HCT116 (cell line): ENCODE measurements at regions not wholly inside any gene's neighbourhood (a gene's known extent, or its start where the extent isn't known, plus 50 kb on each side); places are given as distances from the start of the nearest gene placed in this dataset.

Experiments
- ATAC-seq: fragments of 200-7000 bp; cut with Tn5 transposase; 2 replicates; pipeline ENCODE4 v1.9.1; 2020; ENCODE audit warnings: mild to moderate bottlenecking, moderate library complexity
- BruUV-seq: library from RNA; stranded (reverse); fragments of 400-500 nt; replicated peaks from 2 replicates; lab custom pipeline; 2021; lab: Mats Ljungman, UMichigan
- CTCF ChIA-PET: fragments of 300-600 bp; sonication (Branson Sonifier 250); formaldehyde crosslinking; loops from one replicate; lab custom pipeline; 2021; ENCODE audit warnings: antibody characterized with exemption; lab: Charles Lee
- POLR2A ChIA-PET: fragments of 300-600, 350-600 bp; sonication (Branson Sonifier 250); formaldehyde crosslinking; loops from one replicate; lab custom pipeline; 2021; ENCODE audit warnings: antibody characterized with exemption; lab: Charles Lee
- RAD21 ChIA-PET, 2 experiments: fragments of 300-600 bp; sonication (Branson Sonifier 250); formaldehyde crosslinking; loops; one replicate each; lab custom pipeline; 2023; ENCODE audit warnings: low total read pairs in 2 of 2; ENCODE audit not compliant: uncharacterized antibody in 2 of 2, unreplicated experiment in 2 of 2, low non-redundant PET in 1 of 2; lab: Charles Lee
- DNase-seq: peaks from one replicate; pipeline ENCODE4 v3.0.0-alpha.2; 2010; ENCODE audit warnings: low read depth, low spot score
- H2AFZ ChIP-seq: fragments of 200-600 bp; shearing (Covaris generic), sonication (generic); 2 replicates; pipeline ENCODE4 v1.6.1; 2017; ENCODE audit warnings: low read depth, mixed run types, mixed read lengths, antibody characterized with exemption, low read length; ENCODE audit not compliant: poor library complexity, severe bottlenecking
- H3K27ac ChIP-seq: 2 replicates; pipeline ENCODE4 v1.5.1; 2012; ENCODE audit warnings: low read depth, low read length
- H3K27me3 ChIP-seq: fragments of 200-600 bp; sonication (generic); 2 replicates; pipeline ENCODE4 v1.6.1; 2016; ENCODE audit warnings: mixed run types, low read length, mixed read lengths; ENCODE audit not compliant: insufficient read depth
- H3K36me3 ChIP-seq, 2 experiments: fragments of 200-500 bp in 1 of 2; fragments of 200-600 bp in 1 of 2; sonication (Bioruptor generic) in 1 of 2; sonication (generic) in 1 of 2; 2 replicates each; pipeline versions ENCODE4 v1.5.1 to v1.6.1; 2014 to 2016; ENCODE audit warnings: low read length in 2 of 2, inconsistent platforms in 1 of 2, mixed read lengths in 1 of 2, mixed run types in 1 of 2; ENCODE audit not compliant: insufficient read depth in 2 of 2, control insufficient read depth in 1 of 2
- H3K4me1 ChIP-seq, 2 experiments: fragments of 200-600 bp in 1 of 2; sonication (generic) in 1 of 2; 2 replicates each; pipeline versions ENCODE4 v1.5.1 to v1.6.1; 2012 to 2017; ENCODE audit warnings: low read length in 2 of 2, inconsistent platforms in 1 of 2, mild to moderate bottlenecking in 1 of 2, mixed read lengths in 1 of 2, mixed run types in 1 of 2, moderate library complexity in 1 of 2; ENCODE audit not compliant: insufficient read depth in 2 of 2, control insufficient read depth in 1 of 2
- H3K4me2 ChIP-seq: fragments of 200-600 bp; sonication (generic); 2 replicates; pipeline ENCODE4 v1.6.1; 2017; ENCODE audit warnings: mixed run types, low read length, mixed read lengths
- H3K4me3 ChIP-seq, 2 experiments: fragments of 200-600 bp in 1 of 2; sonication (generic) in 1 of 2; replicated peaks in 1 of 2; 2 replicates each; pipeline ENCODE4 v1.5.1; 2011 to 2016; ENCODE audit warnings: low read length in 2 of 2, control low read depth in 1 of 2, low read depth in 1 of 2, mild to moderate bottlenecking in 1 of 2, mixed read lengths in 1 of 2, mixed run types in 1 of 2
- H3K79me2 ChIP-seq: fragments of 200-600 bp; sonication (generic); 2 replicates; pipeline ENCODE4 v1.6.1; 2017; ENCODE audit warnings: mild to moderate bottlenecking, mixed run types, low read length, moderate library complexity, mixed read lengths; ENCODE audit not compliant: insufficient read depth
- H3K9ac ChIP-seq: fragments of 200-600 bp; sonication (generic); 2 replicates; pipeline ENCODE4 v1.6.1; 2016; ENCODE audit warnings: low read length, mixed read lengths
- H3K9me2 ChIP-seq: fragments of 200-600 bp; sonication (generic), shearing (Covaris generic); 2 replicates; pipeline ENCODE4 v1.6.1; 2017; ENCODE audit warnings: mixed run types, mild to moderate bottlenecking, moderate library complexity; ENCODE audit not compliant: insufficient read depth
- H3K9me3 ChIP-seq, 2 experiments: fragments of 200-500 bp in 1 of 2; fragments of 200-600 bp in 1 of 2; sonication (Bioruptor generic) in 1 of 2; sonication (generic) in 1 of 2; 2 replicates each; pipeline ENCODE4 v1.6.1; 2014 to 2017; ENCODE audit warnings: low read length in 2 of 2, mixed read lengths in 2 of 2, inconsistent platforms in 1 of 2, low read depth in 1 of 2, mild to moderate bottlenecking in 1 of 2, mixed run types in 1 of 2, moderate library complexity in 1 of 2; ENCODE audit not compliant: control insufficient read depth in 1 of 2, insufficient read depth in 1 of 2
- H4K20me1 ChIP-seq: fragments of 200-600 bp; sonication (generic), shearing (Covaris generic); 2 replicates; pipeline ENCODE4 v1.6.1; 2017; ENCODE audit warnings: mixed run types, mild to moderate bottlenecking, moderate library complexity; ENCODE audit not compliant: insufficient read depth
- CBX3 ChIP-seq: IDR thresholded peaks from 2 replicates; pipeline ENCODE4 v1.6.1; 2012; ENCODE audit warnings: low read depth
- CEBPB ChIP-seq: IDR thresholded peaks from 2 replicates; pipeline ENCODE4 v1.6.1; 2012; ENCODE audit warnings: low read depth
- EGR1 ChIP-seq: IDR thresholded peaks from 2 replicates; pipeline ENCODE4 v1.6.1; 2012; ENCODE audit warnings: low read depth
- EZH2 ChIP-seq: fragments of 200-600 bp; sonication (generic); IDR thresholded peaks from 2 replicates; pipeline ENCODE4 v1.6.1; 2017; ENCODE audit warnings: antibody characterized with exemption, mixed run types
- FOSL1 ChIP-seq: IDR thresholded peaks from 2 replicates; pipeline ENCODE4 v1.6.1; 2012; ENCODE audit warnings: low read depth
- RAD21 ChIP-seq: IDR thresholded peaks from 2 replicates; pipeline ENCODE4 v1.6.1; 2012; ENCODE audit warnings: low read depth, mild to moderate bottlenecking
- SP1 ChIP-seq: IDR thresholded peaks from 2 replicates; pipeline ENCODE4 v1.6.1; 2012; ENCODE audit warnings: low read depth
- TCF7L2 ChIP-seq: IDR thresholded peaks from 2 replicates; pipeline ENCODE4 v1.7.0; 2011; ENCODE audit warnings: borderline replicate concordance, inconsistent platforms; ENCODE audit not compliant: insufficient read depth, insufficient read length; ENCODE audit errors: extremely low read depth
- ZBTB33 ChIP-seq: IDR thresholded peaks from 2 replicates; pipeline ENCODE4 v1.6.1; 2011; ENCODE audit warnings: mild to moderate bottlenecking, low read length, moderate library complexity; ENCODE audit not compliant: insufficient replicate concordance; ENCODE audit errors: extremely low read depth
- ZNF274 ChIP-seq: fragments of 200-500 bp; sonication (Bioruptor generic); IDR thresholded peaks from 2 replicates; pipeline ENCODE4 v1.6.1; 2014; ENCODE audit warnings: mild to moderate bottlenecking, low read depth, low read length, inconsistent platforms
- intact Hi-C: fragments of 100-400 bp; cut with micrococcal nuclease; formaldehyde crosslinking; loops from 2 replicates; pipeline ENCODE4 v1.10.0; 2022
- TF ChIP-seq, protein P1 (sequence below): IDR thresholded peaks from 2 replicates; pipeline ENCODE4 v1.6.1; 2012
- TF ChIP-seq, protein P2 (sequence below), 3 experiments: fragments of 200-600 bp in 1 of 3; sonication (generic) in 1 of 3; IDR thresholded peaks in 2 of 3; conservative IDR thresholded peaks in 1 of 3; 2 replicates each; pipeline ENCODE4 v1.5.1; 2012 to 2017; ENCODE audit warnings: low read depth in 2 of 3, low read length in 2 of 3, antibody characterized with exemption in 1 of 3, borderline replicate concordance in 1 of 3, control low read depth in 1 of 3, mild to moderate bottlenecking in 1 of 3, mixed read lengths in 1 of 3, mixed run types in 1 of 3, moderate library complexity in 1 of 3; ENCODE audit not compliant: insufficient read depth in 1 of 3

GRCh38 chr1:96080925-96081324 lies 640.7 kb upstream of the PTBP2 start:
- intact Hi-C loops: no loop called here
- no peaks in the 10 kb centered on the region for H3K36me3 ChIP-seq
- ChIA-PET POLR2A (no interaction called here), CTCF (no interaction called here), RAD21 (no interaction called here)
- DNase-seq (peak; percentile 8), ATAC-seq (peak; percentile 38; the same call in 1 of the 2 replicates)
- H2AFZ ChIP-seq: no peak overlapping the region
- H3K79me2 ChIP-seq: no peaks in the 10 kb centered on the region
- H3K9me3 ChIP-seq: no peaks in the 10 kb centered on the region
- no peaks in the 10 kb centered on the region for H3K27me3 ChIP-seq
- no peak overlapping the region for H3K9ac ChIP-seq
- H3K9me2 ChIP-seq: no peaks in the 10 kb centered on the region
- no peak overlapping the region for H3K4me2 ChIP-seq
- H3K27ac ChIP-seq: no peak overlapping the region
- no TSS peak for BruUV-seq
- TF ChIP-seq ZBTB33 (no peak), CBX3 (no peak), EGR1 (no peak), ZNF274 (no peak), RAD21 (peak; percentile 34; the same call in 1 of the 2 replicates), CEBPB (no peak), SP1 (no peak), FOSL1 (no peak), EZH2 (no peak), TCF7L2 (no peak)
- TF ChIP-seq, protein P1, sequence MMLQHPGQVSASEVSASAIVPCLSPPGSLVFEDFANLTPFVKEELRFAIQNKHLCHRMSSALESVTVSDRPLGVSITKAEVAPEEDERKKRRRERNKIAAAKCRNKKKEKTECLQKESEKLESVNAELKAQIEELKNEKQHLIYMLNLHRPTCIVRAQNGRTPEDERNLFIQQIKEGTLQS: no peak
- TF ChIP-seq, protein P2, sequence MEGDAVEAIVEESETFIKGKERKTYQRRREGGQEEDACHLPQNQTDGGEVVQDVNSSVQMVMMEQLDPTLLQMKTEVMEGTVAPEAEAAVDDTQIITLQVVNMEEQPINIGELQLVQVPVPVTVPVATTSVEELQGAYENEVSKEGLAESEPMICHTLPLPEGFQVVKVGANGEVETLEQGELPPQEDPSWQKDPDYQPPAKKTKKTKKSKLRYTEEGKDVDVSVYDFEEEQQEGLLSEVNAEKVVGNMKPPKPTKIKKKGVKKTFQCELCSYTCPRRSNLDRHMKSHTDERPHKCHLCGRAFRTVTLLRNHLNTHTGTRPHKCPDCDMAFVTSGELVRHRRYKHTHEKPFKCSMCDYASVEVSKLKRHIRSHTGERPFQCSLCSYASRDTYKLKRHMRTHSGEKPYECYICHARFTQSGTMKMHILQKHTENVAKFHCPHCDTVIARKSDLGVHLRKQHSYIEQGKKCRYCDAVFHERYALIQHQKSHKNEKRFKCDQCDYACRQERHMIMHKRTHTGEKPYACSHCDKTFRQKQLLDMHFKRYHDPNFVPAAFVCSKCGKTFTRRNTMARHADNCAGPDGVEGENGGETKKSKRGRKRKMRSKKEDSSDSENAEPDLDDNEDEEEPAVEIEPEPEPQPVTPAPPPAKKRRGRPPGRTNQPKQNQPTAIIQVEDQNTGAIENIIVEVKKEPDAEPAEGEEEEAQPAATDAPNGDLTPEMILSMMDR (IDR thresholded peaks at IDR 0.05 in 2 of 3, conservative IDR thresholded peaks at IDR 0.05 in 1 of 3; ENCODE audit: borderline replicate concordance in 1 of 3, insufficient read depth in 1 of 3, low read depth in 2 of 3, low read length in 2 of 3): peak in 2 of 3 experiments; percentile 26 to 32; a peak in 3 of 6 replicates
- TF ChIP-seq, all 23 proteins: peak for 2
- no peak overlapping the region for H3K4me3 ChIP-seq
- no peaks in the 10 kb centered on the region for H3K4me1 ChIP-seq
- H4K20me1 ChIP-seq: no peaks in the 10 kb centered on the region
